Naive thymus-derived CD8-positive, alpha-beta T cell (primary cell): ENCODE measurements at regions not wholly inside any gene's neighbourhood (a gene's known extent, or its start where the extent isn't known, plus 50 kb on each side); places are given as distances from the start of the nearest gene placed in this dataset.
"Not testable (repeated sequence)": the region's sequence is repeated elsewhere in the genome, so short reads cannot be mapped to it uniquely, and the experiment has no call there.

Experiments
- ATAC-seq, 2 donors: fragments of 150-1000 bp; cut with Tn5 transposase in 1 of 2; sonication (Bioruptor Pico), chemical (Tn5 transposase) in 1 of 2; 1 replicate in 1 of 2; 2 replicates in 1 of 2; pipeline ENCODE4 v1.10.0; 2021; ENCODE audit warnings: mild to moderate bottlenecking in 2 of 2, moderate library complexity in 2 of 2
- POLR2A ChIA-PET: fragments of 350-600 bp; sonication (Branson Sonifier 250); formaldehyde crosslinking; loops from one replicate; lab custom pipeline; 2021; ENCODE audit warnings: antibody characterized with exemption; lab: Charles Lee
- DNase-seq, 10 donors: peaks; one replicate each; pipeline versions ENCODE4 v3.0.0 to v3.0.0-alpha.2; 2020 to 2022
- H3K27ac Mint-ChIP-seq, 10 donors: one replicate each; pipeline ENCODE4 v1.8.0; 2020 to 2022; ENCODE audit warnings: mild to moderate bottlenecking in 10 of 10, mixed read lengths in 10 of 10, moderate library complexity in 4 of 10, inconsistent platforms in 1 of 10
- H3K27me3 Mint-ChIP-seq, 5 donors: one replicate each; pipeline ENCODE4 v1.8.0; 2021 to 2022; ENCODE audit warnings: mixed read lengths in 5 of 5
- H3K36me3 Mint-ChIP-seq, 3 donors: one replicate each; pipeline ENCODE4 v1.8.0; 2020 to 2022; ENCODE audit warnings: mixed read lengths in 3 of 3, mild to moderate bottlenecking in 2 of 3, inconsistent platforms in 1 of 3
- H3K4me1 Mint-ChIP-seq, 4 donors: one replicate each; pipeline ENCODE4 v1.8.0; 2021 to 2022; ENCODE audit warnings: mixed read lengths in 4 of 4
- H3K4me3 Mint-ChIP-seq, 10 donors: one replicate each; pipeline ENCODE4 v1.8.0; 2020 to 2022; ENCODE audit warnings: mild to moderate bottlenecking in 10 of 10, mixed read lengths in 10 of 10, moderate library complexity in 6 of 10, inconsistent platforms in 1 of 10
- H3K9me3 Mint-ChIP-seq, 9 donors: one replicate each; pipeline ENCODE4 v1.8.0; 2020 to 2022; ENCODE audit warnings: mixed read lengths in 9 of 9, mild to moderate bottlenecking in 3 of 9, inconsistent platforms in 1 of 9, moderate library complexity in 1 of 9

DNA sequence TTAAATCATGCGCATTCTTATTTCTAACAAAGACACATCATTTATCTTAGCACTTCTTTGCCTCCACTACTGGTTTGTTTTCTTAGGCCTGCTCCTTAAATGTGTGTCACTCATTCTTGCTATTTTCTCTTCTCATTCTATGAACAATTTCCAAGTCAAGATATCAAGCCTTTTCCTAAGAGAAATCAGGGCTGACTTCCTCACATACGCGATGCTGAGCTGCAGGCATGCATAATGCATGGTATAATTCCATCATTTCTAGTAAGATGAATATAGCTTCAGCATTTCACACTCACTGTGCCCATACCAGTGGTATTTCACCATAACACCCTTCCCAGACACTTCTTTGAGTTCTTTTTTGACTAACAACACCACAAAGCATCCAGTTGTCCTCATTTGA, 838.9 kb upstream of the DDX18 start:
- H3K4me3 Mint-ChIP-seq = no peak overlapping the region
- DNase-seq (no peak), ATAC-seq (no peak)
- H3K9me3 Mint-ChIP-seq = peaks cover 3 to 33% (median 15%) of the 10 kb centered on the region in 9 donors
- POLR2A ChIA-PET = no interaction called here
- H3K27me3 Mint-ChIP-seq = no peaks in the 10 kb centered on the region
- H3K36me3 Mint-ChIP-seq = no peaks in the 10 kb centered on the region
- H3K27ac Mint-ChIP-seq = no peak overlapping the region
- H3K4me1 Mint-ChIP-seq = no peaks in the 10 kb centered on the region

DNA sequence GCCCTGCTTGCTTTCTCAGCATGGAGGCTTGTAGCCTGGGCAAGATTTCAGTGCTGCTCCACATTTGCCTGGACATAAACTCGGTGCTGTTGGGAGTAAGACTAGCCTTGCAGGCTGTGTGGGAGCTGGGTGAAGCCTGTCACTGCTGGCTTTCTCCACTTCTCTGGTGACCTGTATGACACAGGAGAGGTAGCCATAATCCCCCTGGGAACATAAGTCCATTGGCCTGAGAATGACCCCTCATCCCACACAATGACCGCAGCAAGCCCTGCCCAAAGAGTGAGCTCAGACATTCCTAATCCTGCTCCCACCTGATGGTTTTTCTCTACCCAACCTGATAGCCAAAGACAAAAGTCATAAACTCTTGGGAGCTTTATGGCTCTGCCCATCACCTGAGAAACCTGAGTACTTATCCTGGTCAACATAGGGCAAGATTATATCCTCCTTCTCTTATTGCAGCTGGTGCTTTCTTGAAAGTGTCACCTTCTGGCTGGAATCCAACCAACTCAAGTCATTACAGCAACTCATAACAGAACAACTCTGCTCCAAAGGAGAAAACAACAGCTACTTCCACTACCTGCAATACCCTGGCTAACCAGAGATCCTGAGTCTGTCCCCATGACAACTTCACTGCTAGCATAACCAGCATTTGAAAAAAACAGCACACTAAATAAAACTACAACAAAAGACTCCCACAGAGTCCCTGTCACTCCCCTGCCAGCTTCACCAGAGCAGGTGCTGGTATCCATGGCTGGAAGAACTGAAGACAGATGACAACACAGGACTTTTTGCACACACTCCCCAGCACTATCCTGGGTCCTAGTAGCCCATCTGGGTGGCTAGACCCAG, 834.4 kb upstream of the DDX18 start:
- no peaks in the 10 kb centered on the region for H3K4me1 Mint-ChIP-seq
- peaks cover 12 to 45% (median 26%) of the 10 kb centered on the region in 9 donors for H3K9me3 Mint-ChIP-seq
- H3K27ac Mint-ChIP-seq = no peak overlapping the region
- no peak overlapping the region for H3K4me3 Mint-ChIP-seq
- ATAC-seq (no peak), DNase-seq (peak in 1 of 10 donors; percentile 51)
- POLR2A ChIA-PET = no interaction called here
- no peaks in the 10 kb centered on the region for H3K27me3 Mint-ChIP-seq
- H3K36me3 Mint-ChIP-seq = peaks cover 0 to 6% (median 0%) of the 10 kb centered on the region in 3 donors

GRCh38 chr2:116987447-116987846, 827.0 kb upstream of the DDX18 start:
- peaks cover 0 to 3% (median 0%) of the 10 kb centered on the region in 3 donors for H3K36me3 Mint-ChIP-seq
- ATAC-seq = no peak
- H3K4me3 Mint-ChIP-seq = no peak overlapping the region
- no peak overlapping the region for H3K27ac Mint-ChIP-seq
- H3K9me3 Mint-ChIP-seq = peaks cover 7 to 46% (median 30%) of the 10 kb centered on the region in 9 donors
- DNase-seq = no peak
- POLR2A ChIA-PET = no interaction called here
- H3K4me1 Mint-ChIP-seq = no peaks in the 10 kb centered on the region
- no peaks in the 10 kb centered on the region for H3K27me3 Mint-ChIP-seq

- ATAC-seq (no peak), DNase-seq (no peak)
- Mint-ChIP-seq H3K9me3 (peaks cover 3 to 45% (median 24%) of the 10 kb centered on the region in 9 donors), H3K4me3 (no peak overlapping the region), H3K27ac (no peak overlapping the region), H3K27me3 (no peaks in the 10 kb centered on the region), H3K36me3 (peaks cover 0 to 3% (median 0%) of the 10 kb centered on the region in 3 donors), H3K4me1 (no peaks in the 10 kb centered on the region)
- POLR2A ChIA-PET = no interaction called here
These were observed 826.2 kb upstream of the DDX18 start for GRCh38 chr2:116988303-116988702.

DNA sequence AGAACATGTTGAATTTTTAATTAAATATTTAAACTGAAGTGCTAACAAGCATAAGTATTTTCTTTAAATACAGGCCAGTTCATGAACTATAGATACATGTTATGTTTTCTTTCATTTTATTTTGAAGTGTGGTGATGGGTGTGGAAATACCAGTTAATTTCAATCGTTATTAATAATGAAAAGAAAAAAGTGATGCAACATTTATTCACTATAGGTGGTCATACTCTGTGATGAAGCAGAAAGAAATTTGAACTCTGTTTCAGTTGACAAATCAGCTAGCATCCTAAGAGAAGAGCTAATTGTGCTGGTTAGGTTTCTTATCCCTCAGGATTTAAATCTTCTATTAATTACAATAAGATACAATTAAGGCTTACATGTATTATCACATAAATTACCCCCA, 795.1 kb upstream of the DDX18 start:
- ATAC-seq (no peak), DNase-seq (no peak)
- H3K27me3 Mint-ChIP-seq = no peaks in the 10 kb centered on the region
- H3K4me1 Mint-ChIP-seq = no peaks in the 10 kb centered on the region
- no peak overlapping the region for H3K4me3 Mint-ChIP-seq
- no peaks in the 10 kb centered on the region for H3K36me3 Mint-ChIP-seq
- peaks cover 0 to 14% (median 0%) of the 10 kb centered on the region in 9 donors for H3K9me3 Mint-ChIP-seq
- H3K27ac Mint-ChIP-seq = no peak overlapping the region
- POLR2A ChIA-PET = no interaction called here

DNA sequence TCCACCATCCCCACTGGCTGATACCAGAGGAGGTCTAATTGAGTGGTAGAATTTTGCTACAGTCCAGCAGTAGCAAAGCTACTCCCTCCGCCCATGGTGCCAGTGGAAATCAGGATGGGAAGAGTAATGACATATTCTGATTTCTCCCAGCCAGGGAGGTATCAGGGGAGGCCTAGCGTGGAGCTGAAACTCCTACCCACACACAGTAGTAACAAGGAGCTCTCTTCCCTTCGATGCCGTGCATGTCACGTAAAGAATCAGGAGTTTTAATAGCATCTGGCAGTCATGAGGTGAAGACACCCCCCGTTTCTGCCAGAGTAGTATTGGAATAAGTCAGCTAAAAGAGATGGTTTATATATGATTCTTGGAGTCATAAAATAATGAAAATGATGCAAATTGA, 786.8 kb upstream of the DDX18 start:
- Mint-ChIP-seq H3K9me3 (peaks cover 0 to 19% (median 11%) of the 10 kb centered on the region in 9 donors), H3K36me3 (no peaks in the 10 kb centered on the region), H3K27me3 (no peaks in the 10 kb centered on the region), H3K4me1 (no peaks in the 10 kb centered on the region), H3K4me3 (no peak overlapping the region), H3K27ac (no peak overlapping the region)
- DNase-seq = no peak
- no peak for ATAC-seq
- POLR2A ChIA-PET = no interaction called here

- ATAC-seq = not testable (repeated sequence)
These were observed 785.8 kb upstream of the DDX18 start for GRCh38 chr2:117028708-117029107.

DNA sequence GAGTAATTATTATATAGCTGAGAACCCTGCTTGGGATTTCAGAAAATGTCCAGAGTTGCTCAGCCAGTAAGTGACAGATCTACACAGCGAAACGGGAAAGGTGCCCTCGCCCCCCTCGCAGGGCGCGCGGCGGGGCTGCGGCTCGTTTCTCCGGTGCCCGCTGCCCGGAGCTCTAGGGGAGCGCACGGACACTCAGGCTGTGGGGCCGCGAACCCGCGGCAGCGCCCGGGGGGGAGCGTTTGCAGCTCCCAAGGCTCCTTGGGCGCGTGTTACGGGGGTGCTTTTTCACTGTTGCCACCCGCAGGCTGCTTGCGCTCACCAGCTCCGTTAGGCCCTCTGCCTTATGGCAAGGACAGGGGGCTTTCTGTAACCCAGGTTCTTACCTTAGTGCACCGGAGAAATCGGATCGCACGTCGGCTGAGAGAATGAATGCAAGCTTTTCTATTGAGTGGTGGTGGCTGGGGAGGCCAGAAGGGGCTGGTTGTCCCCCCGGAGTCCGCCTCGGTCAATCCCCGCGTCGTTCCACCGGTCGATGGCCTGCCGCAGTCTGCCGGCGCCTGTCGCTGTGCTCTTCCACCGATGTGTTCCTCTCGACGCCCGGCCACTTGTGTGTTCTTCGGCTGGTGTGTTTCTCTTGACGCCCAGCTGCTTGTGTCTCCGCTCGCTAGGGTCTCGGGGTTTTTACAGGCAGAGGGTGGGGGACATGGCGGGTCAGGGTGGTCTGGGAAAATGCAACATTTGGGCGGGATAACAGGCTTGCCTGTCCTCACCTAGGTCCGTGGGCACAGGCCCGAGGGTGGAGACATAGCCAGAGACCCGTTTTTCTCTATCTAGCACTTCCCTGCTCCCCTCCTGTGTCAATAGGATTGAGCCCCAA, 758.8 kb upstream of the DDX18 start:
- Mint-ChIP-seq H3K27me3 (no peaks in the 10 kb centered on the region), H3K4me1 (no peaks in the 10 kb centered on the region), H3K4me3 (peak overlapping the region in 1 of 10 donors; percentile 38), H3K27ac (no peak overlapping the region), H3K9me3 (peaks cover 0 to 32% (median 18%) of the 10 kb centered on the region in 9 donors), H3K36me3 (no peaks in the 10 kb centered on the region)
- POLR2A ChIA-PET = no interaction called here
- ATAC-seq (no peak), DNase-seq (peak in 1 of 10 donors; percentile 61)

More at GRCh38 chr2:117028708-117029107, 785.8 kb upstream of the DDX18 start:
- H3K4me3 Mint-ChIP-seq, H3K4me1 Mint-ChIP-seq, H3K36me3 Mint-ChIP-seq, POLR2A ChIA-PET, H3K27me3 Mint-ChIP-seq, DNase-seq, H3K27ac Mint-ChIP-seq: not testable (repeated sequence)
- peaks cover 0 to 26% (median 14%) of the 10 kb centered on the region in 9 donors for H3K9me3 Mint-ChIP-seq

DNA sequence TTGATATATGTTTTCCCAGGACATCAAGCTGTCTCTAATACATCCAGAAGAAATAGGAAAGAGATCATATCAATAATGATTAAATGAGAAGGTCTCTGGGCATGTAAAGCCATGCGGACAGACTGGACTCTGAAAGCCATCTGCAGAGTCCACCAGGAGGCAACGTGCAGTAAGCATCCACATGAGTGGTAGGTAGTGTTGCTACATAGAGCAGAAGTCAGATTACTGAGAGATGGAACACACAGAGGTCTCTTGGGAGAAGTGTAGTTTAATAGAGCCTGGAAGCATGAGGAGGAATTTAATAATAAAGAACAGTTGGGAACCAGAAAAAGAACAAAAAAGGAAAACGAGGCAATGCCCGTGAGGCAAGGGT, 758.1 kb upstream of the DDX18 start:
- ATAC-seq (no peak), DNase-seq (no peak)
- Mint-ChIP-seq H3K9me3 (peaks cover 0 to 32% (median 18%) of the 10 kb centered on the region in 9 donors), H3K36me3 (no peaks in the 10 kb centered on the region), H3K4me1 (no peaks in the 10 kb centered on the region), H3K27me3 (no peaks in the 10 kb centered on the region), H3K4me3 (no peak overlapping the region), H3K27ac (no peak overlapping the region)
- POLR2A ChIA-PET = no interaction called here

GRCh38 chr2:117057016-117057415, 757.5 kb upstream of the DDX18 start:
- Mint-ChIP-seq H3K27me3 (no peaks in the 10 kb centered on the region), H3K36me3 (no peaks in the 10 kb centered on the region), H3K4me3 (no peak overlapping the region), H3K9me3 (peaks cover 0 to 32% (median 18%) of the 10 kb centered on the region in 9 donors), H3K27ac (no peak overlapping the region), H3K4me1 (no peaks in the 10 kb centered on the region)
- POLR2A ChIA-PET = no interaction called here
- DNase-seq (no peak), ATAC-seq (no peak)

DNA sequence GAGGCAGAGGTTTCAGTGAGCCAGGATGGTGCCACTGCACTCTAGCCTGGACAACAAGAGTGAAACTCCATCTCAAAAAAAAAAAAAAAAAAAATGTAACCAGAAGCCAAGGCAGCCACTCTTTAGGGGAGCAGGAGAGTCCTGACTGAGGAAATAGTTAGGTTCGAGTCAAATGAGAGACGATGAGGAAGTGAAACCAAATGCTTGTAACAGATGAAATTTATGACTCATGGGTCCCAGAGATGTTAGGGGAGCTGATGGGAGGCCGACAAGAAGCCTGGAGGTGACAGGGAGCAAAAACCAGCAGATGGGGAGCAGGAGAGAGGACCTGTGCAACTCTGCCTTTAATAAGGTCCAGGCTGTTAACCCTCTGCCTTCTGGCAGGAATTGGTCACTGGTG, 756.1 kb upstream of the DDX18 start:
- Mint-ChIP-seq H3K36me3 (no peaks in the 10 kb centered on the region), H3K9me3 (peaks cover 0 to 26% (median 15%) of the 10 kb centered on the region in 9 donors), H3K4me1 (no peaks in the 10 kb centered on the region), H3K27ac (peak overlapping the region in 1 of 10 donors; percentile 60), H3K27me3 (no peaks in the 10 kb centered on the region), H3K4me3 (no peak overlapping the region)
- ATAC-seq (no peak), DNase-seq (no peak)
- POLR2A ChIA-PET = no interaction called here

DNA sequence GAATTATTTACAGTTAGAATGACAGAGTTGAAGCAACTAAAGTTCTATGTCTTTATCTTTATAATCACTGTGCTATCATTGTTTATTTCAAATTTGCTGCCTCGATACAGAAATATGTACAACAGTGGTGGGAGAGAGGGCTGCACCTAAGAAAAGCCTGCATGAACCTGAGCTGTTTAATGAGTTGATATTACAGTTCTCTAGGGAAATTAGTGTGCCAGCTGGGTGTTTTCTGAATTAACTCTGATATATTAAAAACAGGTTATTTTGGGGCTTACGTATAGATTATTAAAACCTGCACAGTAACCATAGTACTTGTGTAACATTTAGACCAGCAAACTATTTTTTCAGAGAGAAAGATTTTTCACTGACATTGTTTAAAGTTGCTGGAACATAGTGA, 750.5 kb upstream of the DDX18 start:
- Mint-ChIP-seq H3K4me3 (no peak overlapping the region), H3K36me3 (no peaks in the 10 kb centered on the region), H3K4me1 (no peaks in the 10 kb centered on the region), H3K27me3 (no peaks in the 10 kb centered on the region), H3K27ac (no peak overlapping the region), H3K9me3 (peaks cover 0 to 19% (median 3%) of the 10 kb centered on the region in 9 donors)
- ATAC-seq (no peak), DNase-seq (no peak)
- POLR2A ChIA-PET = no interaction called here

- POLR2A ChIA-PET = no interaction called here
- Mint-ChIP-seq H3K4me3 (no peak overlapping the region), H3K4me1 (no peaks in the 10 kb centered on the region), H3K36me3 (no peaks in the 10 kb centered on the region), H3K9me3 (peaks cover 0 to 15% (median 0%) of the 10 kb centered on the region in 9 donors), H3K27me3 (no peaks in the 10 kb centered on the region), H3K27ac (no peak overlapping the region)
- DNase-seq (no peak), ATAC-seq (no peak)
These were observed 748.6 kb upstream of the DDX18 start for GRCh38 chr2:117065912-117066311.
